A549 (cell line): ENCODE measurements at regions not wholly inside any gene's neighbourhood (a gene's known extent, or its start where the extent isn't known, plus 50 kb on each side); places are given as distances from the start of the nearest gene placed in this dataset.

ENCODE experiments used
- ATAC-seq, 2 experiments: fragments of 200-7000 bp in 1 of 2; fragments of >200 bp in 1 of 2; cut with Nextera tagmentation in 1 of 2; cut with Tn5 transposase in 1 of 2; 3 replicates each; pipeline versions ENCODE4 v1.8.0 to v1.9.1; 2018 to 2020; ENCODE audit warnings: mild to moderate bottlenecking in 1 of 2, moderate library complexity in 1 of 2
- CTCF ChIA-PET: fragments of 300-600 bp; sonication (Branson Sonifier 250); formaldehyde crosslinking; extraction: SDS; loops from one replicate; lab custom pipeline; 2021; ENCODE audit warnings: antibody characterized with exemption, inconsistent platforms; lab: Yijun Ruan, JAX
- POLR2A ChIA-PET: fragments of 350-600 bp; formaldehyde crosslinking; extraction: SDS; loops from one replicate; lab custom pipeline; 2021; ENCODE audit warnings: antibody characterized with exemption, inconsistent platforms; lab: Yijun Ruan, JAX
- DNase-seq, 2 experiments: peaks; one replicate each; pipeline versions ENCODE4 v3.0.0 to v3.0.0-alpha.2; 2011 to 2016; ENCODE audit warnings: low read depth in 1 of 2, low spot score in 1 of 2
- FAIRE-seq: peaks from 2 replicates; lab custom pipeline; 2011; peaks lifted over from hg19 to GRCh38; lab: Jason Lieb, UNC
- H3K27ac ChIP-seq, 2 experiments: fragments of >200 bp; sonication (Bioruptor Twin); formaldehyde crosslinking; 3 replicates each; pipeline ENCODE4 v1.5.1; 2016 to 2017
- H3K4me1 ChIP-seq: fragments of >200 bp; sonication (Bioruptor Twin); formaldehyde crosslinking; 3 replicates; pipeline ENCODE4 v1.6.1; 2016
- H3K4me2 ChIP-seq: fragments of >200 bp; sonication (Bioruptor Twin); formaldehyde crosslinking; 3 replicates; pipeline ENCODE4 v1.6.1; 2016
- H3K4me3 ChIP-seq: fragments of >200 bp; sonication (Bioruptor Twin); formaldehyde crosslinking; 3 replicates; pipeline ENCODE4 v1.5.1; 2016
- H3K9me3 ChIP-seq: fragments of >200 bp; sonication (Bioruptor Twin); formaldehyde crosslinking; 3 replicates; pipeline ENCODE4 v1.6.1; 2016
- CBX8 ChIP-seq: fragments of 200-600 bp; sonication (generic); IDR thresholded peaks from 2 replicates; pipeline ENCODE4 v1.6.1; 2016
- CHD2 ChIP-seq: fragments of 150-350 bp; IDR thresholded peaks from 2 replicates; pipeline ENCODE4 v1.6.1; 2014; ENCODE audit warnings: low read length; ENCODE audit not compliant: partially characterized antibody
- EP300 ChIP-seq, 2 experiments: fragments of >200 bp; sonication (Bioruptor Twin); formaldehyde crosslinking; IDR thresholded peaks; 2 replicates in 1 of 2; 3 replicates in 1 of 2; pipeline ENCODE4 v1.6.1; 2016 to 2017
- FOXS1 ChIP-seq: fragments of 250-450 bp; sonication (Bioruptor Pico); IDR thresholded peaks from 2 replicates; pipeline ENCODE4 v1.5.0; 2020; ENCODE audit warnings: mild to moderate bottlenecking, moderate library complexity
- JUNB ChIP-seq: fragments of >200 bp; sonication (Bioruptor Twin); formaldehyde crosslinking; IDR thresholded peaks from 2 replicates; pipeline ENCODE4 v1.6.1; 2016
- KDM1A ChIP-seq: fragments of 200-600 bp; sonication (generic); IDR thresholded peaks from 2 replicates; pipeline ENCODE4 v1.6.1; 2016; ENCODE audit warnings: low read depth, mild to moderate bottlenecking
- KDM5A ChIP-seq: fragments of 200-600 bp; sonication (generic); IDR thresholded peaks from 2 replicates; pipeline ENCODE4 v1.6.1; 2016; ENCODE audit warnings: antibody characterized with exemption, mild to moderate bottlenecking
- PHF8 ChIP-seq: fragments of 200-600 bp; sonication (generic); IDR thresholded peaks from 2 replicates; pipeline ENCODE4 v1.6.1; 2016; ENCODE audit warnings: low read depth, mild to moderate bottlenecking, antibody characterized with exemption, moderate library complexity, borderline replicate concordance
- POLR2AphosphoS2 ChIP-seq: conservative IDR thresholded peaks from 2 replicates; pipeline ENCODE4 v1.6.1; 2012; ENCODE audit warnings: low read length, improper control_type of control experiment, inconsistent platforms
- RCOR1 ChIP-seq: fragments of 150-350 bp; IDR thresholded peaks from 2 replicates; pipeline ENCODE4 v1.6.1; 2014; ENCODE audit warnings: antibody characterized with exemption, low read length, low read depth
- RFX5 ChIP-seq: fragments of 450-650 bp; IDR thresholded peaks from 2 replicates; pipeline ENCODE4 v1.7.1; 2014; ENCODE audit warnings: antibody characterized with exemption, mild to moderate bottlenecking, moderate library complexity
- RNF2 ChIP-seq: fragments of 200-600 bp; sonication (generic); IDR thresholded peaks from 2 replicates; pipeline ENCODE4 v1.6.1; 2016; ENCODE audit warnings: low read depth, mild to moderate bottlenecking, antibody characterized with exemption, moderate library complexity, borderline replicate concordance
- SMC3 ChIP-seq: fragments of >200 bp; sonication (Bioruptor Twin); formaldehyde crosslinking; IDR thresholded peaks from 3 replicates; pipeline ENCODE4 v1.6.1; 2018; ENCODE audit warnings: inconsistent platforms
- TP53 ChIP-seq: fragments of 250-450 bp; sonication (Bioruptor Pico); IDR thresholded peaks from 2 replicates; pipeline ENCODE4 v1.5.0; 2021; ENCODE audit warnings: mild to moderate bottlenecking, moderate library complexity
- ZNF302 ChIP-seq: fragments of 250-450 bp; sonication (Bioruptor Pico); IDR thresholded peaks from 2 replicates; pipeline ENCODE4 v1.9.0; 2021; ENCODE audit warnings: inconsistent platforms, mild to moderate bottlenecking, moderate library complexity
- WGBS: methylation state at CpG from one replicate; pipeline ENCODE4 v1.1.6; 2017; ENCODE audit errors: missing lambda C conversion rate; 5-methylcytosine and 5-hydroxymethylcytosine counted together
- TF ChIP-seq, protein P1 (sequence below): IDR thresholded peaks from 2 replicates; pipeline ENCODE4 v1.6.1; 2012
- TF ChIP-seq, protein P2 (sequence below): fragments of 450-650 bp; IDR thresholded peaks from 2 replicates; pipeline ENCODE4 v1.6.1; 2014; ENCODE audit warnings: antibody characterized with exemption
- TF ChIP-seq, protein P3 (sequence below): IDR thresholded peaks from 2 replicates; pipeline ENCODE4 v1.6.1; 2012; ENCODE audit warnings: low read depth, borderline replicate concordance
- TF ChIP-seq, protein P4 (sequence below): fragments of >200 bp; sonication (Bioruptor Twin); formaldehyde crosslinking; IDR thresholded peaks from 2 replicates; pipeline ENCODE4 v1.6.1; 2016
- TF ChIP-seq, protein P5 (sequence below): fragments of 250-450 bp; sonication (Bioruptor Pico); IDR thresholded peaks from 2 replicates; pipeline ENCODE4 v1.5.0; 2021; ENCODE audit warnings: mild to moderate bottlenecking, moderate library complexity, borderline replicate concordance

DNA sequence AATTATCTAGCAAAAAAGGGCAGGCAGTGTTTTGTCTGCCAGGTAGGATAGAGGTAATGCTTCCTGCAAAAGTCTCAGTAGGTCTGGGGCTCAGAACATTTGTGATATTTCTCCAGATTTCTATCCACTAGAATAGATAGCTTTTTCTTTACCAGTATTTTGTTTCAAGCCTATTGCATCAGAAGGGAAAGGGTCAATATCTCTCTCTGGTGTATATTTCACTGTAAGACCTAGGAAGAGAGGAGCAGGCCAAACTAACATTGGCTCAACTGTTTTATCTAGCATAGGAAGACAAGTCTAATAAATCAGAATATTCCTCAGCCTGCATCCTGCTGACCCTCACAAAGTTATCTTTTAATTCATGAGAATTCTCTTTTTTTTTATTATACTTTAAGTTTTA lies 106.7 kb upstream of the DAAM1 start:
- Histone ChIP-seq H3K4me3 (no peak overlapping the region), H3K4me1 (no peaks in the 10 kb centered on the region), H3K4me2 (no peak overlapping the region), H3K27ac (no peak overlapping the region), H3K9me3 (no peaks in the 10 kb centered on the region)
- ATAC-seq (no peak), FAIRE-seq (no peak), DNase-seq (no peak)
- CTCF ChIA-PET: no interaction called here
- POLR2A ChIA-PET: no interaction called here
- no peak for TF ChIP-seq RNF2

DNA sequence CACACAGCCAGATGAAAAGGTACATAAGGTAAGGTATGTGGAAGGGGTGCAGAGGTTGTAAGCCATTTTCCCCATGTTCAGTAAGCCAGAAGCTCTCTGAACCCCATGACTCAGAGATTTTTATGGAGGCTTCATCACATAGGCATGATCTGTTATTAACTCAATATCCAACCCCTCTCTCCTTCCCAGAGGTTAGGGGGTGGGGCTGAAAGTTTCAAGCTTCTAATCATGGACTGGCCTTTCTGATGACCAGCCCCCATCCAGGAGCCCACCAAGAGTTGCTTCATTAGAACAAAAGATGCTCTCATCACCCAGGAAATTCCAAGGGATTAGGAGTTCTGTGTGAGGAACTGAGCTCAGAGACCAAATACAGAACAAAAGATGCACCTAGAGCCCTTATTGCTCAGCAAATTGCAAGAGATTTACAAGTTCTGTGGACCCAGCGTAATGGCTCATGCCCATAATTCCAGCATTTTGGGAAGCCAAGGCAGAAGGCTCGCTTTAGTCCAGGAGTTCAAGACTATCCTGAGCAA lies 103.2 kb upstream of the DAAM1 start:
- Histone ChIP-seq H3K4me3 (no peak overlapping the region), H3K4me1 (no peaks in the 10 kb centered on the region), H3K9me3 (no peaks in the 10 kb centered on the region), H3K4me2 (no peak overlapping the region), H3K27ac (no peak overlapping the region)
- DNase-seq (no peak), ATAC-seq (no peak), FAIRE-seq (no peak)
- 29% methylated on average over 2 of the region's 2 CpGs for WGBS
- ChIA-PET CTCF (interaction anchor here (0.6 kb wide), 2 partner anchors 57 to 259 kb away, joined by 3 to 4 read pairs; no protein-coding TSS in a partner anchor), POLR2A (no interaction called here)
- TF ChIP-seq CBX8: no peak
- no peak for TF ChIP-seq PHF8
- no peak for TF ChIP-seq ZNF302 (CRISPR knock-in tag)
- TF ChIP-seq JUNB: no peak
- TF ChIP-seq KDM1A: no peak
- TF ChIP-seq SMC3: no peak
- TF ChIP-seq RFX5: no peak
- TF ChIP-seq, protein P1, sequence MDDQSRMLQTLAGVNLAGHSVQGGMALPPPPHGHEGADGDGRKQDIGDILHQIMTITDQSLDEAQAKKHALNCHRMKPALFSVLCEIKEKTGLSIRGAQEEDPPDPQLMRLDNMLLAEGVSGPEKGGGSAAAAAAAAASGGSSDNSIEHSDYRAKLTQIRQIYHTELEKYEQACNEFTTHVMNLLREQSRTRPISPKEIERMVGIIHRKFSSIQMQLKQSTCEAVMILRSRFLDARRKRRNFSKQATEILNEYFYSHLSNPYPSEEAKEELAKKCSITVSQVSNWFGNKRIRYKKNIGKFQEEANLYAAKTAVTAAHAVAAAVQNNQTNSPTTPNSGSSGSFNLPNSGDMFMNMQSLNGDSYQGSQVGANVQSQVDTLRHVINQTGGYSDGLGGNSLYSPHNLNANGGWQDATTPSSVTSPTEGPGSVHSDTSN: no peak
- TF ChIP-seq, protein P2, sequence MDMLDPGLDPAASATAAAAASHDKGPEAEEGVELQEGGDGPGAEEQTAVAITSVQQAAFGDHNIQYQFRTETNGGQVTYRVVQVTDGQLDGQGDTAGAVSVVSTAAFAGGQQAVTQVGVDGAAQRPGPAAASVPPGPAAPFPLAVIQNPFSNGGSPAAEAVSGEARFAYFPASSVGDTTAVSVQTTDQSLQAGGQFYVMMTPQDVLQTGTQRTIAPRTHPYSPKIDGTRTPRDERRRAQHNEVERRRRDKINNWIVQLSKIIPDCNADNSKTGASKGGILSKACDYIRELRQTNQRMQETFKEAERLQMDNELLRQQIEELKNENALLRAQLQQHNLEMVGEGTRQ: no peak
- no peak for TF ChIP-seq TP53 (CRISPR knock-in tag)
- TF ChIP-seq KDM5A: no peak
- TF ChIP-seq, protein P3, sequence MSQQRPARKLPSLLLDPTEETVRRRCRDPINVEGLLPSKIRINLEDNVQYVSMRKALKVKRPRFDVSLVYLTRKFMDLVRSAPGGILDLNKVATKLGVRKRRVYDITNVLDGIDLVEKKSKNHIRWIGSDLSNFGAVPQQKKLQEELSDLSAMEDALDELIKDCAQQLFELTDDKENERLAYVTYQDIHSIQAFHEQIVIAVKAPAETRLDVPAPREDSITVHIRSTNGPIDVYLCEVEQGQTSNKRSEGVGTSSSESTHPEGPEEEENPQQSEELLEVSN: no peak
- no peak for TF ChIP-seq CHD2
- no peak for TF ChIP-seq EP300 (IDR thresholded peaks at IDR 0.05)
- no peak for TF ChIP-seq POLR2AphosphoS2
- TF ChIP-seq, protein P4, sequence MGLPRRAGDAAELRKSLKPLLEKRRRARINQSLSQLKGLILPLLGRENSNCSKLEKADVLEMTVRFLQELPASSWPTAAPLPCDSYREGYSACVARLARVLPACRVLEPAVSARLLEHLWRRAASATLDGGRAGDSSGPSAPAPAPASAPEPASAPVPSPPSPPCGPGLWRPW: no peak
- TF ChIP-seq FOXS1 (CRISPR knock-in tag): no peak
- TF ChIP-seq, protein P5, sequence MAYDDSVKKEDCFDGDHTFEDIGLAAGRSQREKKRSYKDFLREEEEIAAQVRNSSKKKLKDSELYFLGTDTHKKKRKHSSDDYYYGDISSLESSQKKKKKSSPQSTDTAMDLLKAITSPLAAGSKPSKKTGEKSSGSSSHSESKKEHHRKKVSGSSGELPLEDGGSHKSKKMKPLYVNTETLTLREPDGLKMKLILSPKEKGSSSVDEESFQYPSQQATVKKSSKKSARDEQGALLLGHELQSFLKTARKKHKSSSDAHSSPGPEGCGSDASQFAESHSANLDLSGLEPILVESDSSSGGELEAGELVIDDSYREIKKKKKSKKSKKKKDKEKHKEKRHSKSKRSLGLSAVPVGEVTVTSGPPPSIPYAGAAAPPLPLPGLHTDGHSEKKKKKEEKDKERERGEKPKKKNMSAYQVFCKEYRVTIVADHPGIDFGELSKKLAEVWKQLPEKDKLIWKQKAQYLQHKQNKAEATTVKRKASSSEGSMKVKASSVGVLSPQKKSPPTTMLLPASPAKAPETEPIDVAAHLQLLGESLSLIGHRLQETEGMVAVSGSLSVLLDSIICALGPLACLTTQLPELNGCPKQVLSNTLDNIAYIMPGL (CRISPR knock-in tag): no peak
- no peak for TF ChIP-seq RCOR1
